PC-9 (cell line): ENCODE measurements at regions not wholly inside any gene's neighbourhood (a gene's known extent, or its start where the extent isn't known, plus 50 kb on each side); places are given as distances from the start of the nearest gene placed in this dataset.

ENCODE experiments used
- CTCF ChIP-seq: fragments of 200-600 bp; sonication (generic); conservative IDR thresholded peaks from 2 replicates; pipeline ENCODE4 v1.6.1; 2017; ENCODE audit warnings: mixed run types, antibody characterized with exemption, mild to moderate bottlenecking, moderate library complexity
- EZH2 ChIP-seq: fragments of 200-600 bp; sonication (generic); IDR thresholded peaks from 2 replicates; pipeline ENCODE4 v1.8.0; 2017; ENCODE audit warnings: antibody characterized with exemption, low read depth

- no peak for TF ChIP-seq EZH2
- no peak for TF ChIP-seq CTCF
Observed at GRCh38 chr11:86124251-86125233, 55.7 kb upstream of the PICALM start.
